A673 (cell line): ENCODE measurements at regions not wholly inside any gene's neighbourhood (a gene's known extent, or its start where the extent isn't known, plus 50 kb on each side); places are given as distances from the start of the nearest gene placed in this dataset.

Experiments
- BruUV-seq: library from RNA; stranded (reverse); fragments of 400-500 nt; replicated peaks from 2 replicates; lab custom pipeline; 2021; lab: Mats Ljungman, UMichigan
- CTCF ChIA-PET: fragments of 300-600 bp; sonication (Branson Sonifier 250); formaldehyde crosslinking; loops from one replicate; lab custom pipeline; 2022; ENCODE audit warnings: antibody characterized with exemption; lab: Charles Lee
- POLR2A ChIA-PET: fragments of 300-600 bp; sonication (Branson Sonifier 250); formaldehyde crosslinking; loops from one replicate; lab custom pipeline; 2022; ENCODE audit warnings: antibody characterized with exemption; ENCODE audit not compliant: low non-redundant PET; lab: Charles Lee
- DNase-seq: peaks from one replicate; pipeline ENCODE4 v3.0.0-alpha.2; 2015; ENCODE audit warnings: low spot score
- H3K27ac ChIP-seq: fragments of 200-600 bp; sonication (generic); 2 replicates; pipeline ENCODE4 v1.5.1; 2016; ENCODE audit warnings: mixed run types, low read depth, mild to moderate bottlenecking, mixed read lengths, antibody characterized with exemption, low read length; ENCODE audit not compliant: poor library complexity, severe bottlenecking
- H3K27me3 ChIP-seq: fragments of 200-600 bp; sonication (generic); replicated peaks from 2 replicates; pipeline ENCODE4 v1.6.1; 2017; ENCODE audit warnings: mixed run types, low read depth, mild to moderate bottlenecking, mixed read lengths, antibody characterized with exemption, low read length; ENCODE audit not compliant: insufficient read depth, poor library complexity
- H3K36me3 ChIP-seq: fragments of 200-600 bp; sonication (generic); 2 replicates; pipeline ENCODE4 v1.6.1; 2016; ENCODE audit warnings: mixed run types, mild to moderate bottlenecking, mixed read lengths, antibody characterized with exemption, low read length; ENCODE audit not compliant: insufficient read depth, poor library complexity, severe bottlenecking
- H3K4me1 ChIP-seq: fragments of 200-600 bp; sonication (generic); 2 replicates; pipeline ENCODE4 v1.6.1; 2017; ENCODE audit warnings: mixed run types, mild to moderate bottlenecking, mixed read lengths, antibody characterized with exemption, low read length; ENCODE audit not compliant: insufficient read depth, poor library complexity, severe bottlenecking
- H3K4me3 ChIP-seq: fragments of 200-600 bp; sonication (generic); 2 replicates; pipeline ENCODE4 v1.5.1; 2016; ENCODE audit warnings: low read depth, mixed run types, mild to moderate bottlenecking, mixed read lengths, low read length; ENCODE audit not compliant: poor library complexity, severe bottlenecking
- H3K9me3 ChIP-seq: fragments of 200-600 bp; sonication (generic); 2 replicates; pipeline ENCODE4 v1.6.1; 2016; ENCODE audit warnings: mixed run types, low read depth, mild to moderate bottlenecking, mixed read lengths, antibody characterized with exemption, low read length; ENCODE audit not compliant: poor library complexity, severe bottlenecking
- EZH2 ChIP-seq: fragments of 200-600 bp; sonication (generic); IDR thresholded peaks from 2 replicates; pipeline ENCODE4 v1.6.1; 2017; ENCODE audit warnings: borderline replicate concordance, low read depth, mild to moderate bottlenecking, mixed read lengths, antibody characterized with exemption, low read length; ENCODE audit not compliant: poor library complexity, severe bottlenecking
- intact Hi-C: fragments of 100-400 bp; cut with micrococcal nuclease; formaldehyde crosslinking; loops from one replicate; pipeline ENCODE4 v1.10.0; 2022; ENCODE audit not compliant: unreplicated experiment
- TF ChIP-seq, protein P1 (sequence below): fragments of 300-800, 200-600 bp; sonication (generic); conservative IDR thresholded peaks from 2 replicates; pipeline ENCODE4 v1.5.1; 2017; ENCODE audit warnings: low read depth, mild to moderate bottlenecking, antibody characterized with exemption, low read length, moderate library complexity, mixed read lengths

GRCh38 chr5:12230659-12231058, 326.4 kb upstream of the CTNND2 start:
- intact Hi-C loops: no loop called here
- no TSS peak for BruUV-seq
- H3K4me1 ChIP-seq: no peaks in the 10 kb centered on the region
- TF ChIP-seq, protein P1, sequence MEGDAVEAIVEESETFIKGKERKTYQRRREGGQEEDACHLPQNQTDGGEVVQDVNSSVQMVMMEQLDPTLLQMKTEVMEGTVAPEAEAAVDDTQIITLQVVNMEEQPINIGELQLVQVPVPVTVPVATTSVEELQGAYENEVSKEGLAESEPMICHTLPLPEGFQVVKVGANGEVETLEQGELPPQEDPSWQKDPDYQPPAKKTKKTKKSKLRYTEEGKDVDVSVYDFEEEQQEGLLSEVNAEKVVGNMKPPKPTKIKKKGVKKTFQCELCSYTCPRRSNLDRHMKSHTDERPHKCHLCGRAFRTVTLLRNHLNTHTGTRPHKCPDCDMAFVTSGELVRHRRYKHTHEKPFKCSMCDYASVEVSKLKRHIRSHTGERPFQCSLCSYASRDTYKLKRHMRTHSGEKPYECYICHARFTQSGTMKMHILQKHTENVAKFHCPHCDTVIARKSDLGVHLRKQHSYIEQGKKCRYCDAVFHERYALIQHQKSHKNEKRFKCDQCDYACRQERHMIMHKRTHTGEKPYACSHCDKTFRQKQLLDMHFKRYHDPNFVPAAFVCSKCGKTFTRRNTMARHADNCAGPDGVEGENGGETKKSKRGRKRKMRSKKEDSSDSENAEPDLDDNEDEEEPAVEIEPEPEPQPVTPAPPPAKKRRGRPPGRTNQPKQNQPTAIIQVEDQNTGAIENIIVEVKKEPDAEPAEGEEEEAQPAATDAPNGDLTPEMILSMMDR: no peak
- no peak for TF ChIP-seq EZH2
- H3K9me3 ChIP-seq: peaks cover 49% of the 10 kb centered on the region
- H3K27me3 ChIP-seq: no peaks in the 10 kb centered on the region
- no peak for DNase-seq
- CTCF ChIA-PET: no interaction called here
- H3K36me3 ChIP-seq: no peaks in the 10 kb centered on the region
- no peak overlapping the region for H3K4me3 ChIP-seq
- H3K27ac ChIP-seq: no peak overlapping the region
- POLR2A ChIA-PET: no interaction called here

DNA sequence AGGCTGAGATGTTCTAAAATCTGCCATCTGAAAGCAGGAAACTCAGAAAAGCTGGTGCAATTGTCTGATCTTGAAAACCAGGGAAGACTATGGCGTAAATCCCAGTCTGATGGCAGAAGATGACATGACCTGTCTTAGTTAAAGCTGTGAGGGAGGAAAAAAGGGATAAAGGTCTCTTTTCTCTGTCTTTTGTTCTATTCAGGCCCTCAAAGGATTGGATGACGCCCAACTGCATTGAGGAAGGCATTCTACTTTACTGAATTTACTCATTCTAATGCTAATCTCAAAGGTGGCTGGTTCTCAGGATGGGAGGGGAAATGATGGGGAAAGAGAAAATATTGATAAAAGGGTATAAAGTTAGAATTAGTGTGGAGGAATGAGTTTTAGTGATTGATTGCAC, 312.8 kb upstream of the CTNND2 start:
- no TSS peak for BruUV-seq
- H3K4me3 ChIP-seq: no peak overlapping the region
- DNase-seq: no peak
- POLR2A ChIA-PET: no interaction called here
- CTCF ChIA-PET: no interaction called here
- H3K27me3 ChIP-seq: no peaks in the 10 kb centered on the region
- intact Hi-C loops: no loop called here
- H3K9me3 ChIP-seq: peaks cover 53% of the 10 kb centered on the region
- no peak overlapping the region for H3K27ac ChIP-seq
- no peak for TF ChIP-seq EZH2
- TF ChIP-seq, protein P1: no peak
- no peaks in the 10 kb centered on the region for H3K4me1 ChIP-seq
- no peaks in the 10 kb centered on the region for H3K36me3 ChIP-seq

DNA sequence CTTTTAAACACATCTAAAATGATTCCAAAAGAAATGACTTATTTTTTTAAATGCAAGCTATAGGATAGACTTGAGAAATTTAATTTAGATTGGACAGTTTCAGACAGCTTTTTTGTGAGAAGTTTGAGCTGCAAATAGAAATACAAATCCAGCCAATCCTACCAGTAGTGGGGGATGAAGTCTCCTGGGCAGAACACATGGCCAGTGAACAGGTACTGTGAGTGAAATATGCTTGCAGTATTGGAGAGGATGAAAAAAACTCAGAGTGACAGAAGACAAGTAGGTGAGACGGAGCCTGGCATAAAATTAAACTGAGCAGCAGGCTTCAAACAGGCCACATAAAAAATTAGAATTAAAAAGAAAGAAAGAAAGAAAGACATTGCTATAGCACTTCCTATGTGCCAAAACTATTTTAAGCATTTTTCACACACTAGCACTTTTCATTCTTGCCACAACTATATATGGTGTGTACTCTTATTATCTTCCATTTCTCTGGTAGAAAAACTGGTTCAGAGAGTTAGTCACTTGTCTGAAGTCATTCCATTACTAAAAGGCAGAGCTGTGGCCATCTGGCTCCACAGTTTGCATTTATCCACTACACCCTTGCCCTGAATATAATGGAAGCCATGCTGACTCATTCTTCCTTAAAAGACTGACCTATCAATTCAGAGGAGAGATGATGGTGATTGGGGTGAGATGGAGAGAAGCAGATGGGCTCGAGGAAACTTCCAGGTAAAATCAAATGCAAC, 310.2 kb upstream of the CTNND2 start:
- BruUV-seq: no TSS peak
- intact Hi-C loops: no loop called here

More for the DNA sequence above, 310.2 kb upstream of the CTNND2 start:
- Histone ChIP-seq H3K9me3 (peaks cover 55% of the 10 kb centered on the region), H3K27me3 (no peaks in the 10 kb centered on the region), H3K36me3 (no peaks in the 10 kb centered on the region), H3K27ac (no peak overlapping the region), H3K4me1 (no peaks in the 10 kb centered on the region), H3K4me3 (no peak overlapping the region)
- ChIA-PET CTCF (no interaction called here), POLR2A (no interaction called here)
- DNase-seq: no peak
- no peak for TF ChIP-seq EZH2
- TF ChIP-seq, protein P1: no peak
